Activated CD4-positive, CD25-positive, alpha-beta regulatory T cell (primary cell): ENCODE measurements at regions not wholly inside any gene's neighbourhood (a gene's known extent, or its start where the extent isn't known, plus 50 kb on each side); places are given as distances from the start of the nearest gene placed in this dataset.

ENCODE experiments used
- DNase-seq, 4 experiments: peaks; one replicate each; lab custom pipeline; 2025; lab: John Stamatoyannopoulos, UW

- no peak for DNase-seq
Measured at GRCh38 chrX:124524852-124525251, 178.5 kb downstream of the SH2D1A start.

GRCh38 chrX:124529786-124530185 lies 183.4 kb downstream of the SH2D1A start:
- no peak for DNase-seq

GRCh38 chrX:124530803-124531202 lies 184.4 kb downstream of the SH2D1A start:
- DNase-seq = no peak

GRCh38 chrX:124534536-124534935 lies 188.2 kb downstream of the SH2D1A start:
- DNase-seq = no peak

- DNase-seq = no peak
Measured at GRCh38 chrX:124540474-124540873, 194.1 kb downstream of the SH2D1A start.

GRCh38 chrX:124548571-124548970 lies 202.2 kb downstream of the SH2D1A start:
- no peak for DNase-seq

- no peak for DNase-seq
Measured at GRCh38 chrX:124555036-124555595, 208.8 kb downstream of the SH2D1A start.

- no peak for DNase-seq
Measured at GRCh38 chrX:124557976-124558375, 211.6 kb downstream of the SH2D1A start.

GRCh38 chrX:124573468-124573867 lies 227.1 kb downstream of the SH2D1A start:
- DNase-seq = no peak

- DNase-seq = no peak
Measured at GRCh38 chrX:124592744-124593143, 246.4 kb downstream of the SH2D1A start.

- no peak for DNase-seq
Measured at GRCh38 chrX:124594017-124594651, 247.8 kb downstream of the SH2D1A start.

GRCh38 chrX:124605511-124605910 lies 259.1 kb downstream of the SH2D1A start:
- DNase-seq = no peak

GRCh38 chrX:124606724-124607123 lies 260.4 kb downstream of the SH2D1A start:
- DNase-seq = no peak

- no peak for DNase-seq
Measured at GRCh38 chrX:124619710-124620109, 273.3 kb downstream of the SH2D1A start.

- DNase-seq = no peak
Measured at GRCh38 chrX:124634363-124634762, 288.0 kb downstream of the SH2D1A start.

GRCh38 chrX:124641737-124642491 lies 295.6 kb downstream of the SH2D1A start:
- DNase-seq = no peak

- DNase-seq = no peak
Measured at GRCh38 chrX:124646403-124646802, 300.0 kb downstream of the SH2D1A start.

- no peak for DNase-seq
Measured at GRCh38 chrX:124651031-124651430, 304.7 kb downstream of the SH2D1A start.

- no peak for DNase-seq
Measured at GRCh38 chrX:124665621-124666400, 319.4 kb downstream of the SH2D1A start.

GRCh38 chrX:124679199-124679598 lies 332.8 kb downstream of the SH2D1A start:
- DNase-seq = no peak

GRCh38 chrX:124680287-124680686 lies 333.9 kb downstream of the SH2D1A start:
- no peak for DNase-seq

GRCh38 chrX:124690495-124690894 lies 344.1 kb downstream of the SH2D1A start:
- no peak for DNase-seq

GRCh38 chrX:124699876-124700275 lies 353.5 kb downstream of the SH2D1A start:
- no peak for DNase-seq
